BE2C (cell line): ENCODE measurements at regions not wholly inside any gene's neighbourhood (a gene's known extent, or its start where the extent isn't known, plus 50 kb on each side); places are given as distances from the start of the nearest gene placed in this dataset.

ENCODE experiments used
- DNase-seq: peaks from one replicate; pipeline ENCODE4 v3.0.0-alpha.2; 2020
- H3K27me3 ChIP-seq: fragments of 250-450 bp; sonication (Bioruptor Pico); 2 replicates; pipeline ENCODE4 v1.5.1; 2020; ENCODE audit warnings: mild to moderate bottlenecking
- H3K36me3 ChIP-seq: fragments of 250-450 bp; sonication (Bioruptor Pico); 2 replicates; pipeline ENCODE4 v1.5.1; 2020; ENCODE audit warnings: mild to moderate bottlenecking
- H3K4me1 ChIP-seq: fragments of 250-450 bp; sonication (Bioruptor Pico); 2 replicates; pipeline ENCODE4 v1.5.1; 2020
- H3K4me3 ChIP-seq: 2 replicates; pipeline ENCODE4 v1.5.1; 2011; ENCODE audit warnings: low read depth, low read length
- H3K9me3 ChIP-seq: fragments of 250-450 bp; sonication (Bioruptor Pico); 2 replicates; pipeline ENCODE4 v1.5.1; 2020
- TF ChIP-seq, protein P1 (sequence below): IDR thresholded peaks from 2 replicates; pipeline ENCODE4 v1.5.1; 2012; ENCODE audit warnings: mild to moderate bottlenecking, low read depth, low read length

DNA sequence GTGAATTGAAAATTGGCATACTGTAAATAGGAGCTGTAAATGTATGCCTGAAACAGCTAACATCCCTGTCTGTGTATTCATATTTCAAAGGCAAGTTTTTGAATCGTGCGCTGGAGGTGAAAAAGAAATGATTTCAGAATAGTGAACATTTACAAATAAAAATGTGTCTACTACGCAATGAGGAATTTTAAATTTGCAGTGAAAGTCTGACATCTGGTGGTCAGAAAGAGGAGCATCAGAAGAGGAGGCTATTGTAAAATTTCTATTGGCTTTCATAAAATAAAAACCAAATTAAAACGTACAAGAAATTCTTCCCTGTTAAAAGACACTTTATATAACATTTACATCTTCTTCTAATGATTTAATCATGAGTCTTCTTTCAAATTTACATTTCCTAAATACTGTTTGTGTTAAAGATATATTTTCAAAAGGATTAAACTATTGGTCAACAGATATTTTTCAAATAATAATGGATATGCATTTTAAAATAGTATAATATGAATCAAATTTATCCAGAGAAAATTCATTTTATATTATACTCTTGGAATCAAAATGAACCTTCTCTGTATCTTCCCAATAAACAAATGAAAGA, 113.7 kb upstream of the RRP15 start:
- Histone ChIP-seq H3K27me3 (peaks cover 38% of the 10 kb centered on the region), H3K9me3 (no peaks in the 10 kb centered on the region), H3K4me3 (no peak overlapping the region), H3K4me1 (no peaks in the 10 kb centered on the region), H3K36me3 (no peaks in the 10 kb centered on the region)
- TF ChIP-seq, protein P1, sequence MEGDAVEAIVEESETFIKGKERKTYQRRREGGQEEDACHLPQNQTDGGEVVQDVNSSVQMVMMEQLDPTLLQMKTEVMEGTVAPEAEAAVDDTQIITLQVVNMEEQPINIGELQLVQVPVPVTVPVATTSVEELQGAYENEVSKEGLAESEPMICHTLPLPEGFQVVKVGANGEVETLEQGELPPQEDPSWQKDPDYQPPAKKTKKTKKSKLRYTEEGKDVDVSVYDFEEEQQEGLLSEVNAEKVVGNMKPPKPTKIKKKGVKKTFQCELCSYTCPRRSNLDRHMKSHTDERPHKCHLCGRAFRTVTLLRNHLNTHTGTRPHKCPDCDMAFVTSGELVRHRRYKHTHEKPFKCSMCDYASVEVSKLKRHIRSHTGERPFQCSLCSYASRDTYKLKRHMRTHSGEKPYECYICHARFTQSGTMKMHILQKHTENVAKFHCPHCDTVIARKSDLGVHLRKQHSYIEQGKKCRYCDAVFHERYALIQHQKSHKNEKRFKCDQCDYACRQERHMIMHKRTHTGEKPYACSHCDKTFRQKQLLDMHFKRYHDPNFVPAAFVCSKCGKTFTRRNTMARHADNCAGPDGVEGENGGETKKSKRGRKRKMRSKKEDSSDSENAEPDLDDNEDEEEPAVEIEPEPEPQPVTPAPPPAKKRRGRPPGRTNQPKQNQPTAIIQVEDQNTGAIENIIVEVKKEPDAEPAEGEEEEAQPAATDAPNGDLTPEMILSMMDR, result peak; percentile 83
- no peak for DNase-seq

DNA sequence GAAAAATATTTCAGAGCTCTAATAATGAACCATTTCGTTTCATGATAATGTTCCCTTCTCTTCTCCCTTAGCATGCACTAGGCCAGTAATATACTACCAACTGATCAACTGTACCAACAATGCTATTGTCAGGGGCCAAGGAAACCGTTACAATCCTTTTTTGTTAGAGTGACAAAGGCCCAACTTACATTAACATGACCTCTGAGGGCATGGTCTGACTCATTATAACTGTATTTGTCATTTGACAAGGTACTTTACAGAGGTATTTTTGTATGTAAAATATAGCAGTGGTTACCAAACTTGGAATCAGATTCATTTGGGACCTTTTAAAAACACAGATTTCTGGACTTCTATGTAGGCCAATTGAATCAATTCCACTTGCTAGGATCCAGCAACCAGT, 102.6 kb upstream of the RRP15 start:
- Histone ChIP-seq H3K9me3 (no peaks in the 10 kb centered on the region), H3K27me3 (no peaks in the 10 kb centered on the region; the same call in 1 of the 2 replicates), H3K4me3 (no peak overlapping the region), H3K4me1 (no peaks in the 10 kb centered on the region), H3K36me3 (no peaks in the 10 kb centered on the region)
- TF ChIP-seq, protein P1, result no peak
- no peak for DNase-seq

DNA sequence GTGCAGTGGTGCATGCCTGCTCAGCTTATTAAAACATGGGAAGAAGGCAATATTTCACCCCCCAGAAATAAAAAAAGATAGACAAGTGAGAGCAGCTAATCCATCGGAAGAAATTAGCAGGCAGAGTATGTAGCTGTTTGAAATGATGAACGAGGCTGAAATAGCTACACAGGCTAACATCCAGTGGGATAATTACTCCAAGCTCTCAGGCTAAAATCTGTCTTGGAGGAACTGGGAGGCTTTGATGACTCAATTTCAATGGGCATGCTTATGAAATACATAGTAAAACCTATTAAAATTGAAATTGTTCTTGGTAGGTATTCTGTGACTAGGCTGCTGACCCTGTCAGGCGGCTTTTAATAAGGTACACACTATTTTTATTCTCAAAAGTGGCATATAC, 84.1 kb upstream of the RRP15 start:
- Histone ChIP-seq H3K36me3 (no peaks in the 10 kb centered on the region), H3K9me3 (no peaks in the 10 kb centered on the region), H3K4me3 (no peak overlapping the region), H3K27me3 (peaks cover 8% of the 10 kb centered on the region; the same call in 1 of the 2 replicates), H3K4me1 (no peaks in the 10 kb centered on the region)
- TF ChIP-seq, protein P1, result no peak
- no peak for DNase-seq

DNA sequence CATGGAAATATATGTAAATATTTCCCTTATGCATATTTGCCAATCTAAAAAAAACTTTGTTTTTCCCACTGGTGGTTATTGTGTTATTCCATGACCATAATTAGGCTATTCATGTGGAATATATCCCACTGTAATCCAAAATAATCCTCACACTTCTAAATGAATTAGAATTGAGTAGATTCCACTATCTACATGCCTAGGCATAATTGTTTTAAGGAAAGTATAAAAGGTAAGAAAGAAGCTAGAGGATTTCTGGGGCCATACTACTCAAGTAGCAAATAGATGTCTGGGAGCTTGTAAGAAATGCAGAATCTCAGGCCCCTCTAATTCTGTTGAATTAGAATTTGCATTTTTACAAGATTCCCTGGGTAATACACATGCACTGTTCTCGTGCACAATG, 83.5 kb upstream of the RRP15 start:
- H3K36me3 ChIP-seq, result no peaks in the 10 kb centered on the region
- no peak for DNase-seq
- no peaks in the 10 kb centered on the region for H3K4me1 ChIP-seq
- TF ChIP-seq, protein P1, result no peak
- H3K9me3 ChIP-seq, result no peaks in the 10 kb centered on the region
- H3K4me3 ChIP-seq, result no peak overlapping the region
- peaks cover 8% of the 10 kb centered on the region; the same call in 1 of the 2 replicates for H3K27me3 ChIP-seq

DNA sequence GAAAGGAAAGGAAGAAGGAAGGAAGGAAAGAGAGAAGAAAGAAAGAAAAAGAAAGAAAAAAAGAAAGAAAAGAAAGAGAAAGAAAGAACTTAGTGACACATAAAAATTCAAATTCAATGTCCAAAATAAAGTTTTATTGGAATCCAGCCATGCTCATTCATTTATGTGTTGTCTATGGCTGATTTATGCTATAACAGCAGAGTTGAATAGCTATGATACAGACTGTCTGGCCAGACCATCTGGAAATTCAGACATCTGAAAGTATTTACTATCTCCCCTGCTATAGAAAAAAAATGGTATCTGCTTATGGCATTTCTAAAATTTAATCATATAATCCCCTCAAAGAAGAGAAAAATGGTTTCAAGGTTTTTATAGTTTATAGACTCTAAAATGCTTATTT, 79.4 kb upstream of the RRP15 start:
- no peak for DNase-seq
- TF ChIP-seq, protein P1, result no peak
- no peaks in the 10 kb centered on the region for H3K36me3 ChIP-seq
- H3K4me1 ChIP-seq, result no peaks in the 10 kb centered on the region
- H3K9me3 ChIP-seq, result no peaks in the 10 kb centered on the region
- peaks cover under 1% of the 10 kb centered on the region; the same call in 1 of the 2 replicates for H3K27me3 ChIP-seq
- no peak overlapping the region for H3K4me3 ChIP-seq

DNA sequence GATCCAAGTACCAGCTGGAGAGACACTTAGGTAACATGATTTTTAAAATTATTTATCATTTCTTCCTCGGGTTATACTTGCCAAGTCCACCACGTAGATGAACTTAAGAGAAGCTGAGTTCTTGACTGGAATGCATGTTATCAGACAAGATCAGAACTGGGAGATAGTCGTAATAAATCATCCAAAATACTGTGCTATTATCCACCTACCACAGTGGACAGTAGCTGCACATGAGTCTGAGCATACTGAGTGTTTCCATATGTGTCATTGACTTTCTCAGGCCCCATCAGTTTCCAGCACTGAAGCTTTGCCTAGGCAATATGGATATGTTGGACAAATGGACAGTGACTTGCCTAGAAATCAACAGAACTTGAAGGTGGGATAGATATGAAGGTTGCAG, 77.9 kb upstream of the RRP15 start:
- H3K27me3 ChIP-seq, result no peaks in the 10 kb centered on the region
- no peaks in the 10 kb centered on the region for H3K36me3 ChIP-seq
- no peaks in the 10 kb centered on the region for H3K4me1 ChIP-seq
- H3K4me3 ChIP-seq, result no peak overlapping the region
- H3K9me3 ChIP-seq, result no peaks in the 10 kb centered on the region
- TF ChIP-seq, protein P1, result no peak
- no peak for DNase-seq
